ENCODE measurements at regions not wholly inside any gene's neighbourhood (a gene's known extent, or its start where the extent isn't known, plus 50 kb on each side); places are given as distances from the start of the nearest gene placed in this dataset.

GRCh38 chr2:217156801-217157200 lies 296.9 kb upstream of the TNP1 start:
- CTCF ChIA-PET, result interaction anchor here (0.6 kb wide), 1 partner anchor 576 kb away, joined by 3 read pairs; no protein-coding TSS in a partner anchor

GRCh38 chr2:217154923-217155322 lies 295.1 kb upstream of the TNP1 start:
- TF ChIP-seq CTCF (IDR thresholded peaks at IDR 0.05; ENCODE audit: insufficient read depth, low read depth, low read length), result no peak
- no peak for DNase-seq (ENCODE audit: low read depth)
- no peaks in the 10 kb centered on the region for H3K36me3 ChIP-seq (ENCODE audit: control insufficient read depth, insufficient read depth, low read length)
- ChIA-PET CTCF (interaction anchor here (1.1 kb wide), 1 partner anchor 9 kb away, joined by 3 read pairs; no protein-coding TSS in a partner anchor), POLR2A (no interaction called here)
- no peak overlapping the region for H3K4me3 ChIP-seq (ENCODE audit: low read depth, low read length)
- H3K27me3 ChIP-seq (ENCODE audit: control insufficient read depth, insufficient read depth, low read length), result peaks cover 2% of the 10 kb centered on the region

More at GRCh38 chr2:217156801-217157200, 296.9 kb upstream of the TNP1 start:
- Histone ChIP-seq H3K4me3 (ENCODE audit: low read depth, low read length) (no peak overlapping the region), H3K27me3 (ENCODE audit: control insufficient read depth, insufficient read depth, low read length) (peaks cover 2% of the 10 kb centered on the region), H3K36me3 (ENCODE audit: control insufficient read depth, insufficient read depth, low read length) (no peaks in the 10 kb centered on the region)
- DNase-seq (ENCODE audit: low read depth), result no peak
- POLR2A ChIA-PET, result interaction anchor here (0.5 kb wide), 1 partner anchor 25 kb away, joined by 9 read pairs; no protein-coding TSS in a partner anchor
- TF ChIP-seq CTCF (IDR thresholded peaks at IDR 0.05; ENCODE audit: insufficient read depth, low read depth, low read length), result no peak

- peaks cover 2% of the 10 kb centered on the region for H3K27me3 ChIP-seq (ENCODE audit: control insufficient read depth, insufficient read depth, low read length)
- CTCF ChIA-PET, result interaction anchor here (1.1 to 1.3 kb wide), 3 partner anchors 9 to 458 kb away, joined by 3 to 5 read pairs (median 4); partner anchors contain the start of gene IGFBP5
- no peaks in the 10 kb centered on the region for H3K36me3 ChIP-seq (ENCODE audit: control insufficient read depth, insufficient read depth, low read length)
- no peak for DNase-seq (ENCODE audit: low read depth)
- POLR2A ChIA-PET, result no interaction called here
- H3K4me3 ChIP-seq (ENCODE audit: low read depth, low read length), result no peak overlapping the region
- no peak for TF ChIP-seq CTCF (IDR thresholded peaks at IDR 0.05; ENCODE audit: insufficient read depth, low read depth, low read length)
These were observed 293.6 kb upstream of the TNP1 start for GRCh38 chr2:217153510-217153909.

GRCh38 chr2:217152831-217153230 lies 293.0 kb upstream of the TNP1 start:
- ChIA-PET CTCF (interaction anchor here (0.9 to 1.3 kb wide), 3 partner anchors 9 to 455 kb away, joined by 3 to 5 read pairs (median 4); no protein-coding TSS in a partner anchor), POLR2A (no interaction called here)
- no peak for TF ChIP-seq CTCF (IDR thresholded peaks at IDR 0.05; ENCODE audit: insufficient read depth, low read depth, low read length)

GRCh38 chr2:217151509-217152206 lies 291.8 kb upstream of the TNP1 start:
- peaks cover 2% of the 10 kb centered on the region; the same call in 1 of the 2 replicates for H3K27me3 ChIP-seq (ENCODE audit: control insufficient read depth, insufficient read depth, low read length)
- TF ChIP-seq CTCF (IDR thresholded peaks at IDR 0.05; ENCODE audit: insufficient read depth, low read depth, low read length), result no peak
- no peaks in the 10 kb centered on the region for H3K36me3 ChIP-seq (ENCODE audit: control insufficient read depth, insufficient read depth, low read length)
- DNase-seq (ENCODE audit: low read depth), result no peak
- H3K4me3 ChIP-seq (ENCODE audit: low read depth, low read length), result no peak overlapping the region
- ChIA-PET POLR2A (no interaction called here), CTCF (interaction anchor here (0.6 to 1.1 kb wide), 2 partner anchors 20 to 376 kb away, joined by 3 to 4 read pairs; no protein-coding TSS in a partner anchor)

More at GRCh38 chr2:217152831-217153230, 293.0 kb upstream of the TNP1 start:
- Histone ChIP-seq H3K36me3 (ENCODE audit: control insufficient read depth, insufficient read depth, low read length) (no peaks in the 10 kb centered on the region), H3K27me3 (ENCODE audit: control insufficient read depth, insufficient read depth, low read length) (peaks cover 2% of the 10 kb centered on the region), H3K4me3 (ENCODE audit: low read depth, low read length) (no peak overlapping the region)
- no peak for DNase-seq (ENCODE audit: low read depth)

Measured in BJ (cell line).